ENCODE measurements at regions not wholly inside any gene's neighbourhood (a gene's known extent, or its start where the extent isn't known, plus 50 kb on each side); places are given as distances from the start of the nearest gene placed in this dataset.
"Not testable (repeated sequence)": the region's sequence is repeated elsewhere in the genome, so short reads cannot be mapped to it uniquely, and the experiment has no call there.

GRCh38 chr18:22816266-22817176 lies 116.6 kb upstream of the RBBP8 start:
- no peak for DNase-seq (ENCODE audit: low read depth)

DNA sequence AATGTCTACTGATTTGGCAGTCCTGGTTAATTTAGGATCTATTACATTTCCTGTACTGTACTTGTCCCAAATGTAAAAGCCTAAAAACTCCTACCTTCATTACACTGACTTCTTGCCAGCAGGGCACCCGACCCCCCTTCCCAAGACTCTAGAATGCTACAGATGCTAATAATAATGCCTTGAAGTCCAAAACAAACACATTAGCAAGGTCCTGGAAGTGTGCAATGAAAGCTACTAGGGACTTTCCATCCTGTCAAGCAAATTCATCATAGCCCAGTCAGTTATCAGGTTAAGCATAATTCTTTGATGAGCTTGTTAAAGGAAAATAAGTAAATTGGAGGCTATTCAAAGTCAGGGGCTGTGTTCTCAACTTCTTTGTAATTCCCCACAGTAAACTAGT lies 115.3 kb upstream of the RBBP8 start:
- no peak for DNase-seq (ENCODE audit: low read depth)

DNA sequence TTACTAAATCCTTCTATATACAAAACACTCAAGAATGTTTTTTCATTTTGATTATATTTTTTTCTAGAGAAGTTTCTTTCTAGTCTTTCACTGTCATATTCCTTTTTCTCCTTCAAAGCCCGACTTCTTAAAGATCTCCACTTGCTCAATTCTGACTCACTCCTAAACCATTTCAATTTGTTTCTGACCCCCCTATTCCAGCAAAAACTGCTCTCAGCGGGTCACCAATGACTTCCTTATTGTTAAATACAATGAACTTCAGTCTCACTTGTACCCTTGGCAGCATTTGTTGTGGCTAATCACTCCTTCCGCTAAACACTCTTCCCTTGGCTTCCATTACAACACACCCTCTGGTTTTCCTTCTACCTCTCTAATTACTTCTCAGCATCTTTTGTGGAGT lies 111.1 kb upstream of the RBBP8 start:
- no peak for DNase-seq (ENCODE audit: low read depth)

- no peak for DNase-seq (ENCODE audit: low read depth)
These were observed 110.2 kb upstream of the RBBP8 start for GRCh38 chr18:22822841-22823508.

- DNase-seq (ENCODE audit: low read depth): no peak
These were observed 106.4 kb upstream of the RBBP8 start for GRCh38 chr18:22826726-22827125.

- no peak for DNase-seq (ENCODE audit: low read depth)
These were observed 105.9 kb upstream of the RBBP8 start for GRCh38 chr18:22827216-22827615.

- DNase-seq (ENCODE audit: low read depth): no peak
These were observed 105.4 kb upstream of the RBBP8 start for GRCh38 chr18:22827741-22828140.

DNA sequence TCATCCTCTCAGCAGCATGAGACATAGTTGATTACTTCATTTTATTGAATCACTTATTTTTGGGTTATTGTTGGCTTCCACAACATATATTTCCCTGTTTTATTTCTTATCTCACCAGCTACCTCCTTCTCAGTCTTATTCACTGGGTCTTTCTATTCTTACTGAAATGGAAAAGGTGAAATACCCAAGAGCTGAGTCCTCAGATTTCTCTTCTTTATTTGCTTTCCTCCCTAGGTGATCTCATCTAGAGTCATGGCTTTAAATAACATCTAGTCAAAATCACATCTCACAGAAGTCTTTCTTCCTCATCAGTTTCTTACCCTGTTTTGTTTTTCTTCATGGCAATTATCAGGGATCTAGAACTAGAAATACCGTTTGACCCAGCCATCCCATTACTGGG lies 105.0 kb upstream of the RBBP8 start:
- DNase-seq (ENCODE audit: low read depth): no peak

GRCh38 chr18:22828583-22828982 lies 104.5 kb upstream of the RBBP8 start:
- DNase-seq (ENCODE audit: low read depth): not testable (repeated sequence)

- DNase-seq (ENCODE audit: low read depth): no peak
These were observed 103.3 kb upstream of the RBBP8 start for GRCh38 chr18:22829781-22830180.

- no peak for DNase-seq (ENCODE audit: low read depth)
These were observed 102.6 kb upstream of the RBBP8 start for GRCh38 chr18:22830511-22830910.

GRCh38 chr18:22831441-22831904 lies 101.7 kb upstream of the RBBP8 start:
- DNase-seq (ENCODE audit: low read depth): no peak

DNA sequence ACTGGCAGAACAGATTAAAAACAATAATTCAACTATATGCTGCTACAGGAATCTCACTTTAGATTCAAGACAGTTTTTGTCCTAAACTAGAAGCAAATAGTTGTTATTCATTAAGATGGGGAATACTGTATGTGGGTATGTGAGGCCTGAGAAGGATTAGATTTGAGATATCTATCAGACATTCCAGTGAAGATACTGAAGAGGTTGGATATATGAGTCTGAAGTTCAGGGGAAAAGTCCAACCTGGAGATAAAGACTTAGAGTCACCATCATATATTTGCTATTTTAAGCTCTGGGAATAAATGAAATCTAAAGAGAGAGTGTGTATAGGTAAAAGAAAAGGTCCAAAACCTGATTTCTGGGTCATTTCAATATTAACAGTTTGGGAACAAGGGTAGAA lies 96.2 kb upstream of the RBBP8 start:
- DNase-seq (ENCODE audit: low read depth): no peak

GRCh38 chr18:22838221-22838620 lies 94.9 kb upstream of the RBBP8 start:
- DNase-seq (ENCODE audit: low read depth): no peak

GRCh38 chr18:22838639-22839277 lies 94.4 kb upstream of the RBBP8 start:
- DNase-seq (ENCODE audit: low read depth): no peak

- DNase-seq (ENCODE audit: low read depth): no peak
These were observed 93.7 kb upstream of the RBBP8 start for GRCh38 chr18:22839340-22839821.

GRCh38 chr18:22840606-22841144 lies 92.5 kb upstream of the RBBP8 start:
- DNase-seq (ENCODE audit: low read depth): no peak

- no peak for DNase-seq (ENCODE audit: low read depth)
These were observed 91.3 kb upstream of the RBBP8 start for GRCh38 chr18:22841840-22842239.

- no peak for DNase-seq (ENCODE audit: low read depth)
These were observed 88.9 kb upstream of the RBBP8 start for GRCh38 chr18:22844190-22844589.

GRCh38 chr18:22844628-22845027 lies 88.5 kb upstream of the RBBP8 start:
- no peak for DNase-seq (ENCODE audit: low read depth)

DNA sequence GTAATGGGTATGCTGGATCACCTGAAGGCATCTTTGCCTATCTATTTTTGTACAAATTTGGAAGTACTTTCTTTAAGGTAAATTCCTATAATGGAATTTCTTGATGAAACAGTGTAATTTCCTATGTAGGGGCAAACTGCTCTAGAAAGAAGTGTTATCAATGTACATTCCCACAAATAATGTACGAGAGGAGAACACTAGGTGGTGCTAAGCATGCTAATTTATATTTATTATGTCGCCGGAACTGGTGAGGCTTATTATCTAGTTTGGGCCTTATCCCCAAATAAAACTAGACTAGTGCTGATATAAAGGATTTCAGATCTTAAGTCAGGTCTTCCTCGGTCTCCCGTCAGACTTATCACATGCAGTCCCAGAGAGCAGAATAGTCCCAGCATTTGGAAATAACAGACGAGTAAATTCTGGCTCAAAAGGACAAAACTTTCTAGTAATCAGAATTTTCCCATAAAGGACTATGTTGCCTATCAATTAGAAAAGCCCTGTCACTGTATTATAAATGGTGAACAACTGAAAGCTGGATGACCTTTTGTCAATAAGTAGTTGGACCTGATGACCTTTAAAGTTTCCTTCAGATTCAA lies 86.9 kb upstream of the RBBP8 start:
- DNase-seq (ENCODE audit: low read depth): no peak

DNA sequence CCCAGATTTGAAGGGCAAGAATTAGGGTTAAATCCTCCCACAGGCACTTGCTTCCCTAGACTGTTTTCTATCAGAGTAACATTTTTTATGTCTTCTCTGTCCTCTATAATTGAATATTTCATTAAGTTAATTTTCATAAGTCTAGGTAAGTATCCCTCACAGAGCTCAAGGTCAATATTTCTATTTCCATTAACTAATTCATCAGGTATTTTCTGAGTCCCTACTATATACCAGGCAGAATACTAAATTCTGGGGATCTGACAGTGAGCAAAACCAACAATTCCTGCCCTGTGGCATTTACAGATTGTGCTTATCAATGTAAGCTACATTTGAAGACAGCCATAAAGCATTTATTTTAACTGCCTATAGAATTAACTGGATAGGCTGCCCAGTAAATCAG lies 86.4 kb upstream of the RBBP8 start:
- no peak for DNase-seq (ENCODE audit: low read depth)

All from forelimb muscle (tissue), 1 donor.